Globus pallidus (tissue), 1 donor: ENCODE measurements at regions not wholly inside any gene's neighbourhood (a gene's known extent, or its start where the extent isn't known, plus 50 kb on each side); places are given as distances from the start of the nearest gene placed in this dataset.
A peak's percentile ranks its signal among the peaks of the same experiment; 100 is the strongest.
"Not testable (repeated sequence)": the region's sequence is repeated elsewhere in the genome, so short reads cannot be mapped to it uniquely, and the experiment has no call there.

Experiments used
- DNase-seq: peaks from one replicate; pipeline ENCODE4 v3.0.0-alpha.2; 2015; ENCODE audit warnings: low spot score

GRCh38 chr17:5898406-5898805 lies 171.8 kb upstream of the WSCD1 start:
- DNase-seq = no peak

GRCh38 chr17:5899496-5900195 lies 170.5 kb upstream of the WSCD1 start:
- DNase-seq = no peak

- DNase-seq = no peak
These were observed 168.4 kb upstream of the WSCD1 start for GRCh38 chr17:5901731-5902130.

GRCh38 chr17:5902181-5903140 lies 167.7 kb upstream of the WSCD1 start:
- no peak for DNase-seq

- no peak for DNase-seq
These were observed 158.3 kb upstream of the WSCD1 start for GRCh38 chr17:5911919-5912318.

- DNase-seq = peak; percentile 92
These were observed 157.1 kb upstream of the WSCD1 start for GRCh38 chr17:5913032-5913531.

GRCh38 chr17:5913641-5914040 lies 156.5 kb upstream of the WSCD1 start:
- no peak for DNase-seq

GRCh38 chr17:5915337-5915736 lies 154.8 kb upstream of the WSCD1 start:
- no peak for DNase-seq

GRCh38 chr17:5919089-5919488 lies 151.1 kb upstream of the WSCD1 start:
- DNase-seq = no peak

GRCh38 chr17:5921512-5922282 lies 148.5 kb upstream of the WSCD1 start:
- no peak for DNase-seq

- DNase-seq = no peak
These were observed 147.7 kb upstream of the WSCD1 start for GRCh38 chr17:5922476-5922875.

- no peak for DNase-seq
These were observed 140.5 kb upstream of the WSCD1 start for GRCh38 chr17:5929721-5930120.

GRCh38 chr17:5930555-5930954 lies 139.6 kb upstream of the WSCD1 start:
- DNase-seq = not testable (repeated sequence)

- DNase-seq = peak; percentile 48
These were observed 138.6 kb upstream of the WSCD1 start for GRCh38 chr17:5931616-5932015.

GRCh38 chr17:5933430-5933829 lies 136.7 kb upstream of the WSCD1 start:
- no peak for DNase-seq

- no peak for DNase-seq
These were observed 128.9 kb upstream of the WSCD1 start for GRCh38 chr17:5941258-5941657.

GRCh38 chr17:5942687-5943086 lies 127.5 kb upstream of the WSCD1 start:
- DNase-seq = no peak

GRCh38 chr17:5943232-5943631 lies 126.9 kb upstream of the WSCD1 start:
- no peak for DNase-seq

- no peak for DNase-seq
These were observed 126.2 kb upstream of the WSCD1 start for GRCh38 chr17:5943982-5944381.

- DNase-seq = no peak
These were observed 122.4 kb upstream of the WSCD1 start for GRCh38 chr17:5947701-5948180.

GRCh38 chr17:5948811-5949210 lies 121.4 kb upstream of the WSCD1 start:
- no peak for DNase-seq

GRCh38 chr17:5950878-5951277 lies 119.3 kb upstream of the WSCD1 start:
- DNase-seq = no peak
